GM12878 (cell line): ENCODE measurements at regions not wholly inside any gene's neighbourhood (a gene's known extent, or its start where the extent isn't known, plus 50 kb on each side); places are given as distances from the start of the nearest gene placed in this dataset.

Source experiments
- ATAC-seq: fragments of 200-7000 bp; cut with Tn5 transposase; 3 replicates; pipeline ENCODE4 v1.9.1; 2020; ENCODE audit warnings: mild to moderate bottlenecking, moderate library complexity
- BruUV-seq: library from RNA; stranded (reverse); fragments of 400-500 nt; replicated peaks from 2 replicates; lab custom pipeline; 2021; lab: Mats Ljungman, UMichigan
- CTCF ChIA-PET: fragments of 300-600 bp; sonication (Branson Sonifier 250); formaldehyde crosslinking; extraction: SDS; loops from one replicate; lab custom pipeline; 2021; ENCODE audit warnings: inconsistent platforms; lab: Yijun Ruan, JAX
- POLR2A ChIA-PET: fragments of 350-600 bp; formaldehyde crosslinking; extraction: SDS; loops from one replicate; lab custom pipeline; 2021; ENCODE audit warnings: inconsistent platforms; lab: Charles Lee
- RAD21 ChIA-PET: fragments of 300-600 bp; sonication (Branson Sonifier 250); formaldehyde crosslinking; loops from one replicate; lab custom pipeline; 2023; ENCODE audit warnings: antibody characterized with exemption; ENCODE audit not compliant: unreplicated experiment; lab: Charles Lee
- SMC1A ChIA-PET: fragments of 300-600 bp; sonication (Branson Sonifier 250); formaldehyde crosslinking; loops from one replicate; lab custom pipeline; 2023; ENCODE audit not compliant: unreplicated experiment, uncharacterized antibody; lab: Charles Lee
- DNase-seq: peaks from one replicate; pipeline ENCODE4 v3.0.0-alpha.2; 2011; ENCODE audit warnings: low read depth, low spot score
- FAIRE-seq: peaks from 3 replicates; lab custom pipeline; 2011; peaks lifted over from hg19 to GRCh38; lab: Jason Lieb, UNC
- H2AFZ ChIP-seq: 2 replicates; pipeline ENCODE4 v1.6.0; 2011; ENCODE audit warnings: low read depth, low read length, control low read depth; ENCODE audit not compliant: control insufficient read depth
- H3K27ac ChIP-seq: 2 replicates; pipeline ENCODE4 v1.5.1; 2011; ENCODE audit warnings: control low read depth; ENCODE audit not compliant: control insufficient read depth, insufficient read depth
- H3K27me3 ChIP-seq, 2 experiments: replicated peaks in 1 of 2; 2 replicates each; pipeline versions ENCODE4 v1.6.0 to v1.6.1; 2011; ENCODE audit warnings: low read length in 1 of 2; ENCODE audit not compliant: control insufficient read depth in 2 of 2, insufficient read depth in 2 of 2
- H3K36me3 ChIP-seq, 2 experiments: 2 replicates each; pipeline ENCODE4 v1.5.1; 2011; ENCODE audit warnings: low read length in 1 of 2; ENCODE audit not compliant: control insufficient read depth in 2 of 2, insufficient read depth in 2 of 2
- H3K4me1 ChIP-seq: 2 replicates; pipeline ENCODE4 v1.6.1; 2011; ENCODE audit warnings: mild to moderate bottlenecking, low read length, moderate library complexity, mixed read lengths; ENCODE audit not compliant: control insufficient read depth, insufficient read depth
- H3K4me2 ChIP-seq: 2 replicates; pipeline ENCODE4 v1.6.0; 2011; ENCODE audit warnings: control low read depth; ENCODE audit not compliant: control insufficient read depth, insufficient read depth
- H3K4me3 ChIP-seq: fragments of 200-600 bp; sonication (generic); 2 replicates; pipeline ENCODE4 v1.5.1; 2016
- H3K79me2 ChIP-seq: 2 replicates; pipeline ENCODE4 v1.6.0; 2011; ENCODE audit warnings: low read length; ENCODE audit not compliant: control insufficient read depth, insufficient read depth
- H3K9ac ChIP-seq: 2 replicates; pipeline ENCODE4 v1.8.0; 2011; ENCODE audit warnings: low read length, control low read depth, mixed read lengths; ENCODE audit not compliant: control insufficient read depth, insufficient read depth
- H3K9me3 ChIP-seq: replicated peaks from 3 replicates; pipeline ENCODE4 v1.5.1; 2011; ENCODE audit warnings: mild to moderate bottlenecking, low read length; ENCODE audit not compliant: control insufficient read depth, insufficient read depth
- H4K20me1 ChIP-seq: 2 replicates; pipeline ENCODE4 v1.6.0; 2011; ENCODE audit not compliant: control insufficient read depth, insufficient read depth
- BACH1 ChIP-seq: fragments of 450-650 bp; IDR thresholded peaks from 2 replicates; pipeline ENCODE4 v1.6.1; 2017; ENCODE audit warnings: mild to moderate bottlenecking, borderline replicate concordance
- E4F1 ChIP-seq: fragments of 450-650 bp; IDR thresholded peaks from 2 replicates; pipeline ENCODE4 v1.6.1; 2018; ENCODE audit warnings: borderline replicate concordance, mild to moderate bottlenecking; ENCODE audit not compliant: partially characterized antibody
- ETV6 ChIP-seq, 2 experiments: fragments of 450-650 bp in 1 of 2; IDR thresholded peaks in 1 of 2; conservative IDR thresholded peaks in 1 of 2; 2 replicates each; pipeline ENCODE4 v1.6.1; 2014; ENCODE audit warnings: antibody characterized with exemption in 1 of 2, borderline replicate concordance in 1 of 2, low read depth in 1 of 2, mild to moderate bottlenecking in 1 of 2, moderate library complexity in 1 of 2
- HDGF ChIP-seq: fragments of 450-650 bp; IDR thresholded peaks from 2 replicates; pipeline ENCODE4 v1.6.1; 2016; ENCODE audit warnings: antibody characterized with exemption
- IRF3 ChIP-seq: fragments of 450-650 bp; IDR thresholded peaks from 2 replicates; pipeline ENCODE4 v1.6.1; 2014; ENCODE audit warnings: mild to moderate bottlenecking
- NFYB ChIP-seq: IDR thresholded peaks from 2 replicates; pipeline ENCODE4 v1.6.1; 2011; ENCODE audit warnings: low read depth, mild to moderate bottlenecking, low read length, improper control_type of control experiment, moderate library complexity; ENCODE audit not compliant: insufficient read depth
- NR2F1 ChIP-seq: fragments of 450-650 bp; conservative IDR thresholded peaks from 2 replicates; pipeline ENCODE4 v1.6.1; 2017; ENCODE audit warnings: mild to moderate bottlenecking
- ZBTB40 ChIP-seq: fragments of 450-650 bp; IDR thresholded peaks from 2 replicates; pipeline ENCODE4 v1.6.1; 2016; ENCODE audit warnings: mild to moderate bottlenecking, moderate library complexity, borderline replicate concordance
- WGBS: methylation state at CpG from one replicate; pipeline ENCODE4 v1.1.6; 2016; ENCODE audit warnings: low lambda C conversion rate; ENCODE audit not compliant: insufficient replicate concordance, insufficient coverage; ENCODE audit errors: missing lambda C conversion rate; 5-methylcytosine and 5-hydroxymethylcytosine counted together
- in situ Hi-C: fragments of 300-500 bp; cut with MboI; formaldehyde crosslinking; loops from 9 replicates; pipeline ENCODE4 v1.14.3; 2018; ENCODE audit warnings: mixed read lengths
- intact Hi-C: fragments of 100-400 bp; cut with micrococcal nuclease; formaldehyde crosslinking; loops from one replicate; pipeline ENCODE4 v1.14.2; 2022; ENCODE audit not compliant: unreplicated experiment

- TF ChIP-seq E4F1: no peak
Measured at GRCh38 chr4:163693211-163693610, 198.7 kb downstream of the TMA16 start (continued).

- H3K27me3 ChIP-seq: no peaks in the 10 kb centered on the region
- H3K36me3 ChIP-seq: no peaks in the 10 kb centered on the region
- FAIRE-seq (no peak), ATAC-seq (no peak), DNase-seq (no peak)
- H4K20me1 ChIP-seq: no peaks in the 10 kb centered on the region
- CTCF ChIA-PET: interaction anchor here (1.5 to 6.9 kb wide), 2 partner anchors 15 to 138 kb away, joined by 3 to 42 read pairs; no protein-coding TSS in a partner anchor
- in situ Hi-C loops (no loop called here), intact Hi-C loops (no loop called here)
- POLR2A ChIA-PET: no interaction called here
- H3K9ac ChIP-seq: no peak overlapping the region
- no TSS peak for BruUV-seq
- SMC1A ChIA-PET: interaction anchor here (0.7 kb wide), 1 partner anchor 51 kb away, joined by 3 read pairs; no protein-coding TSS in a partner anchor
- 35% methylated on average over 4 of the region's 4 CpGs for WGBS
- TF ChIP-seq BACH1: no peak
- no peak for TF ChIP-seq NFYB
- RAD21 ChIA-PET: no interaction called here
- H2AFZ ChIP-seq: no peak overlapping the region
- H3K79me2 ChIP-seq: no peaks in the 10 kb centered on the region
- no peaks in the 10 kb centered on the region for H3K4me1 ChIP-seq
- H3K4me2 ChIP-seq: no peak overlapping the region
- H3K27ac ChIP-seq: no peak overlapping the region
- no peak overlapping the region for H3K4me3 ChIP-seq
- H3K9me3 ChIP-seq: peaks cover 4% of the 10 kb centered on the region; the same call in 2 of the 3 replicates
Measured at GRCh38 chr4:163693776-163694175, 199.3 kb downstream of the TMA16 start.

GRCh38 chr4:163694385-163694784 lies 199.9 kb downstream of the TMA16 start:
- ATAC-seq (no peak), FAIRE-seq (no peak), DNase-seq (no peak)
- BruUV-seq: no TSS peak
- H3K36me3 ChIP-seq: no peaks in the 10 kb centered on the region
- in situ Hi-C loops (no loop called here), intact Hi-C loops (no loop called here)
- CTCF ChIA-PET: no interaction called here
- SMC1A ChIA-PET: no interaction called here
- no peaks in the 10 kb centered on the region for H4K20me1 ChIP-seq
- no peaks in the 10 kb centered on the region for H3K27me3 ChIP-seq
- POLR2A ChIA-PET: no interaction called here
- peaks cover 4% of the 10 kb centered on the region; the same call in 2 of the 3 replicates for H3K9me3 ChIP-seq
- H3K27ac ChIP-seq: no peak overlapping the region
- H3K79me2 ChIP-seq: no peaks in the 10 kb centered on the region
- no peak overlapping the region for H3K9ac ChIP-seq
- H3K4me2 ChIP-seq: no peak overlapping the region
- no peak overlapping the region for H3K4me3 ChIP-seq
- RAD21 ChIA-PET: no interaction called here
- no peak overlapping the region for H2AFZ ChIP-seq
- H3K4me1 ChIP-seq: no peaks in the 10 kb centered on the region
- TF ChIP-seq HDGF (no peak), ZBTB40 (no peak), NR2F1 (no peak), ETV6 (conservative IDR thresholded peaks at IDR 0.05 in 1 of 2, IDR thresholded peaks at IDR 0.05 in 1 of 2; ENCODE audit: borderline replicate concordance in 1 of 2, low read depth in 1 of 2) (no peak), IRF3 (no peak)
